SU-DHL-6 (cell line): ENCODE measurements at regions not wholly inside any gene's neighbourhood (a gene's known extent, or its start where the extent isn't known, plus 50 kb on each side); places are given as distances from the start of the nearest gene placed in this dataset.

Experiments
- H2AFZ ChIP-seq: fragments of 200-600 bp; sonication (generic); 2 replicates; pipeline ENCODE4 v1.6.1; 2014; ENCODE audit warnings: low read depth, mild to moderate bottlenecking, moderate library complexity, mixed read lengths, antibody characterized with exemption, low read length; ENCODE audit not compliant: severe bottlenecking
- H3F3A ChIP-seq: fragments of 200-600 bp; shearing (Covaris generic); 2 replicates; pipeline ENCODE4 v1.6.0; 2016; ENCODE audit warnings: antibody characterized with exemption, mild to moderate bottlenecking; ENCODE audit not compliant: insufficient read depth
- H3K27ac ChIP-seq: fragments of 200-600 bp; sonication (generic); 2 replicates; pipeline ENCODE4 v1.5.1; 2016; ENCODE audit warnings: low read depth, mild to moderate bottlenecking, low read length, moderate library complexity, mixed read lengths
- H3K27me3 ChIP-seq: fragments of 200-600 bp; sonication (generic), shearing (Covaris generic); 2 replicates; pipeline ENCODE4 v1.6.0; 2014; ENCODE audit warnings: mild to moderate bottlenecking, low read length
- H3K36me3 ChIP-seq: fragments of 200-600 bp; sonication (generic); 2 replicates; pipeline ENCODE4 v1.6.1; 2014; ENCODE audit warnings: mild to moderate bottlenecking, low read length, mixed read lengths
- H3K4me2 ChIP-seq: fragments of 300-600, 200-600 bp; shearing (Covaris generic), sonication (generic); 2 replicates; pipeline ENCODE4 v1.6.0; 2014; ENCODE audit warnings: low read length, low read depth, mild to moderate bottlenecking; ENCODE audit not compliant: poor library complexity, severe bottlenecking
- H3K4me3 ChIP-seq: fragments of 200-600 bp; sonication (generic); 2 replicates; pipeline ENCODE4 v1.5.1; 2014; ENCODE audit warnings: antibody characterized with exemption, low read length, mild to moderate bottlenecking, mixed read lengths; ENCODE audit not compliant: insufficient read depth, poor library complexity, severe bottlenecking
- H3K79me2 ChIP-seq: fragments of 200-600 bp; sonication (generic); 2 replicates; pipeline ENCODE4 v1.6.1; 2014; ENCODE audit warnings: mild to moderate bottlenecking, low read length, moderate library complexity; ENCODE audit not compliant: insufficient read depth
- H3K9ac ChIP-seq: fragments of 200-600 bp; sonication (generic); 2 replicates; pipeline ENCODE4 v1.7.0; 2014; ENCODE audit warnings: mild to moderate bottlenecking, low read length
- H3K9me2 ChIP-seq: fragments of 200-600 bp; sonication (generic); replicated peaks from 2 replicates; pipeline ENCODE4 v1.6.1; 2014; ENCODE audit warnings: low read length; ENCODE audit not compliant: insufficient read depth
- H3K9me3 ChIP-seq: fragments of 200-600 bp; sonication (generic); 2 replicates; pipeline ENCODE4 v1.6.1; 2014; ENCODE audit warnings: low read length, mixed read lengths; ENCODE audit not compliant: insufficient read depth
- H4K20me1 ChIP-seq: fragments of 200-600 bp; sonication (generic); 2 replicates; pipeline ENCODE4 v1.6.1; 2014; ENCODE audit warnings: low read depth, mild to moderate bottlenecking, antibody characterized with exemption, low read length, moderate library complexity, mixed read lengths
- EZH2phosphoT487 ChIP-seq: fragments of 200-600 bp; sonication (generic), shearing (Covaris generic); conservative IDR thresholded peaks from 2 replicates; pipeline ENCODE4 v1.6.1; 2018; ENCODE audit warnings: mild to moderate bottlenecking, antibody characterized with exemption, low read length, moderate library complexity, mixed read lengths
- TF ChIP-seq, protein P1 (sequence below): fragments of 200-600 bp; sonication (generic); IDR thresholded peaks from one replicate; pipeline ENCODE4 v1.5.1; 2017; ENCODE audit warnings: antibody characterized with exemption, mild to moderate bottlenecking, low read length, moderate library complexity; ENCODE audit not compliant: insufficient read depth, poor library complexity, severe bottlenecking

DNA sequence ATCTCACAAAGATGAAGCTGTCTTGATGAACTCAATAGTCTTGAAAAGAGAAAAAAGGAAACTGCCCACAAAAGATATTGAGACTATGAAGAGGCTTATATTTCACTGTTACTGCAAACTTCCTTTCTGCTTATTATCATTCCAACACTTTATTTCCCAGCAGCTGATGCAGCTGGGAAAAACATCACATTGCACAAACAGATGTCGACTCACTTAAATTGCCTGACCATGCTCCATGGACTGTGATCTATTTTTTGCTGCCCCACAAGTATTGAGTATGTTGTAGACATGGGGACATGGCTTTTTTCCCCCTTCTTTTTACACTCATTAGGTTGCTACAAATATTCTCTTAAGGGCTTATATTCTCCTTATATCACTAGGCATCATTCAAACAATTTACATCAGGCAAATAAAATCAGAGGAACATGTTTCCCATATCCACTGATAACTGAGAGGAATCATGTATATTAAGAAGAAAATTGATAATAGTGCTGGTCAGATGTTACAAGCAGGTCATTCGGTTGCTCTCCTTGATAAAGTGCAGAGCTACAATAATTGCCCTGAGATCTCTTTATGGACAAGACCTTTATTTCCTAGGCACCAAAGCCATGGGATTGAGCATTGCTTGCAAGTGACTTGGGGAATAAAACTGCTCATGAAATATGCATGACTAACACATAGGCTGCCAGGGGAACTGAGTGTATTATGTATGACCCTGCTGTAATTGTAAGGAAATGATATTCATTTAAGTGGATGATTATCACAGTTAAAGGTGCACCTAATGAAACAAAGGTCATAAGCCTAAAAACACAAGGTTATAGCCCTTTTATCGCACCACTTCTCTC, 509.9 kb downstream of the ZNF608 start:
- no peaks in the 10 kb centered on the region for H3K79me2 ChIP-seq
- no peak overlapping the region for H3K9ac ChIP-seq
- H3K36me3 ChIP-seq = no peaks in the 10 kb centered on the region
- H3K27me3 ChIP-seq = no peaks in the 10 kb centered on the region
- H2AFZ ChIP-seq = no peak overlapping the region
- no peaks in the 10 kb centered on the region for H4K20me1 ChIP-seq
- no peak overlapping the region for H3K4me3 ChIP-seq
- no peak for TF ChIP-seq EZH2phosphoT487
- TF ChIP-seq, protein P1, sequence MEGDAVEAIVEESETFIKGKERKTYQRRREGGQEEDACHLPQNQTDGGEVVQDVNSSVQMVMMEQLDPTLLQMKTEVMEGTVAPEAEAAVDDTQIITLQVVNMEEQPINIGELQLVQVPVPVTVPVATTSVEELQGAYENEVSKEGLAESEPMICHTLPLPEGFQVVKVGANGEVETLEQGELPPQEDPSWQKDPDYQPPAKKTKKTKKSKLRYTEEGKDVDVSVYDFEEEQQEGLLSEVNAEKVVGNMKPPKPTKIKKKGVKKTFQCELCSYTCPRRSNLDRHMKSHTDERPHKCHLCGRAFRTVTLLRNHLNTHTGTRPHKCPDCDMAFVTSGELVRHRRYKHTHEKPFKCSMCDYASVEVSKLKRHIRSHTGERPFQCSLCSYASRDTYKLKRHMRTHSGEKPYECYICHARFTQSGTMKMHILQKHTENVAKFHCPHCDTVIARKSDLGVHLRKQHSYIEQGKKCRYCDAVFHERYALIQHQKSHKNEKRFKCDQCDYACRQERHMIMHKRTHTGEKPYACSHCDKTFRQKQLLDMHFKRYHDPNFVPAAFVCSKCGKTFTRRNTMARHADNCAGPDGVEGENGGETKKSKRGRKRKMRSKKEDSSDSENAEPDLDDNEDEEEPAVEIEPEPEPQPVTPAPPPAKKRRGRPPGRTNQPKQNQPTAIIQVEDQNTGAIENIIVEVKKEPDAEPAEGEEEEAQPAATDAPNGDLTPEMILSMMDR = no peak
- H3K9me2 ChIP-seq = no peaks in the 10 kb centered on the region
- H3K27ac ChIP-seq = no peak overlapping the region
- H3K4me2 ChIP-seq = no peak overlapping the region
- H3K9me3 ChIP-seq = no peaks in the 10 kb centered on the region
- no peaks in the 10 kb centered on the region for H3F3A ChIP-seq

DNA sequence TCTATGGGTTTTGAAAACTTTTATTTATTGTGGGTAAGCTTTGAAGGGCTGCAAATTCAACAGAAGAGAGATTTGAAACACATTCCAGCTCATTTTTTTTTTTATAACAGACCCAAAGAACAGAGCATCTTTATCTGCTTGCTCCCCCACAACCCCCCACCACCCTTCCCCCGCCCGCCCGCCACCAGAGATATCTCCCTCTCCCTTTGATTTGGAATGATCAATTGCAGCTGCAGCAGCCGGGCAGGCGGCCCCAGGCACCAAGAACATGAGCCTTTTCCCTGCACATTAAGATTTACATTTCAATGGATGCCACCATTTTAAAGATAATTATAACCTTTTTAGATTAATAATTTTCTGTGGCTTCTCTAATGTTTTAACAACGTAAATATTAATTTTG, 510.9 kb downstream of the ZNF608 start:
- Histone ChIP-seq H3K27ac (no peak overlapping the region), H3F3A (no peaks in the 10 kb centered on the region), H3K79me2 (no peaks in the 10 kb centered on the region), H4K20me1 (no peaks in the 10 kb centered on the region), H3K36me3 (no peaks in the 10 kb centered on the region), H3K4me2 (no peak overlapping the region), H3K9me2 (no peaks in the 10 kb centered on the region), H2AFZ (no peak overlapping the region), H3K9ac (no peak overlapping the region), H3K27me3 (no peaks in the 10 kb centered on the region), H3K4me3 (no peak overlapping the region), H3K9me3 (no peaks in the 10 kb centered on the region)
- TF ChIP-seq, protein P1 = no peak
- no peak for TF ChIP-seq EZH2phosphoT487

- Histone ChIP-seq H3K27me3 (no peaks in the 10 kb centered on the region), H3K9ac (no peak overlapping the region), H3K27ac (no peak overlapping the region), H3K36me3 (no peaks in the 10 kb centered on the region), H2AFZ (no peak overlapping the region), H3K4me2 (no peak overlapping the region), H3K4me3 (no peak overlapping the region), H3F3A (no peaks in the 10 kb centered on the region), H3K9me2 (no peaks in the 10 kb centered on the region), H3K79me2 (no peaks in the 10 kb centered on the region), H4K20me1 (no peaks in the 10 kb centered on the region), H3K9me3 (no peaks in the 10 kb centered on the region)
- TF ChIP-seq EZH2phosphoT487 = no peak
- TF ChIP-seq, protein P1 = no peak
These were observed 511.5 kb downstream of the ZNF608 start for GRCh38 chr5:124234770-124235562.
